K562 (cell line): ENCODE measurements at regions not wholly inside any gene's neighbourhood (a gene's known extent, or its start where the extent isn't known, plus 50 kb on each side); places are given as distances from the start of the nearest gene placed in this dataset.

Source experiments
- ATAC-seq: fragments of 200-7000 bp; cut with Tn5 transposase; 3 replicates; pipeline ENCODE4 v1.9.1; 2020; ENCODE audit warnings: moderate library complexity
- BruUV-seq: library from RNA; stranded (reverse); fragments of 400-500 nt; replicated peaks from 2 replicates; lab custom pipeline; 2021; lab: Mats Ljungman, UMichigan
- CTCF ChIA-PET: fragments of 300-600 bp; formaldehyde crosslinking; extraction: SDS; loops from one replicate; lab custom pipeline; 2021; ENCODE audit warnings: low intra/inter-chr PET ratio; lab: Yijun Ruan, JAX
- POLR2A ChIA-PET: fragments of 300-600, 350-650 bp; sonication (Branson Sonifier 250); formaldehyde crosslinking; extraction: SDS; loops from one replicate; lab custom pipeline; 2021; ENCODE audit warnings: antibody characterized with exemption, inconsistent platforms; lab: Yijun Ruan, JAX
- DNase-seq, 4 experiments: peaks; one replicate each; pipeline versions ENCODE4 v3.0.0 to v3.0.0-alpha.2; 2011 to 2018; ENCODE audit warnings: low spot score in 3 of 4, mixed read lengths in 3 of 4; ENCODE audit errors: extremely low read depth in 1 of 4
- FAIRE-seq: peaks from 2 replicates; lab custom pipeline; 2011; peaks lifted over from hg19 to GRCh38; lab: Jason Lieb, UNC
- H2AFZ ChIP-seq: 2 replicates; pipeline ENCODE4 v1.6.0; 2011; ENCODE audit warnings: low read depth, low read length, control low read depth, inconsistent platforms
- H3K27ac ChIP-seq: fragments of 200-600 bp; 3 replicates; pipeline ENCODE4 v1.8.0; 2011; ENCODE audit warnings: low read depth, mild to moderate bottlenecking, control low read depth, inconsistent platforms, low read length, moderate library complexity, mixed read lengths; ENCODE audit errors: extremely low read depth
- H3K27me3 ChIP-seq, 2 experiments: fragments of 300-600 bp in 1 of 2; 2 replicates in 1 of 2; 3 replicates in 1 of 2; pipeline versions ENCODE4 v1.6.0 to v1.8.0; 2011; ENCODE audit warnings: inconsistent platforms in 2 of 2, low read length in 2 of 2, mild to moderate bottlenecking in 1 of 2, mixed read lengths in 1 of 2, moderate library complexity in 1 of 2; ENCODE audit not compliant: control insufficient read depth in 2 of 2, insufficient read depth in 2 of 2
- H3K36me3 ChIP-seq: fragments of 300-600 bp; 3 replicates; pipeline ENCODE4 v1.8.0; 2011; ENCODE audit warnings: mild to moderate bottlenecking, low read length, inconsistent platforms; ENCODE audit not compliant: control insufficient read depth, insufficient read depth
- H3K4me1 ChIP-seq, 2 experiments: fragments of 200-600 bp in 1 of 2; replicated peaks in 1 of 2; 2 replicates in 1 of 2; 3 replicates in 1 of 2; pipeline versions ENCODE4 v1.5.1 to v1.8.0; 2011; ENCODE audit warnings: inconsistent platforms in 2 of 2, low read length in 2 of 2, mild to moderate bottlenecking in 1 of 2, mixed read lengths in 1 of 2, moderate library complexity in 1 of 2; ENCODE audit not compliant: control insufficient read depth in 2 of 2, insufficient read depth in 2 of 2
- H3K4me2 ChIP-seq: 2 replicates; pipeline ENCODE4 v1.6.1; 2011; ENCODE audit warnings: low read length, control low read depth, inconsistent platforms, mixed read lengths; ENCODE audit not compliant: insufficient read depth
- H3K4me3 ChIP-seq: fragments of 200-600 bp; sonication (generic), shearing (Covaris generic); 2 replicates; pipeline ENCODE4 v1.5.1; 2016; ENCODE audit warnings: control low read depth, inconsistent platforms
- H3K79me2 ChIP-seq: fragments of 200-600 bp; 3 replicates; pipeline ENCODE4 v1.8.0; 2011; ENCODE audit warnings: low read length, inconsistent platforms; ENCODE audit not compliant: control insufficient read depth, insufficient read depth
- H3K9ac ChIP-seq, 2 experiments: 2 replicates each; pipeline versions ENCODE4 v1.6.0 to v1.6.1; 2011; ENCODE audit warnings: low read depth in 2 of 2, low read length in 2 of 2, control low read depth in 1 of 2, inconsistent platforms in 1 of 2, mild to moderate bottlenecking in 1 of 2, mixed read lengths in 1 of 2; ENCODE audit not compliant: insufficient read depth in 1 of 2
- H3K9me1 ChIP-seq: one replicate; pipeline ENCODE4 v1.6.0; 2011; ENCODE audit warnings: inconsistent platforms, mild to moderate bottlenecking, low read length, moderate library complexity; ENCODE audit not compliant: control insufficient read depth, insufficient read depth
- H3K9me3 ChIP-seq: replicated peaks from 2 replicates; pipeline ENCODE4 v1.5.1; 2011; ENCODE audit warnings: low read depth, low read length, inconsistent platforms; ENCODE audit not compliant: control insufficient read depth, insufficient read depth
- H4K20me1 ChIP-seq: replicated peaks from 2 replicates; pipeline ENCODE4 v1.6.1; 2011; ENCODE audit warnings: low read length, inconsistent platforms, mixed read lengths; ENCODE audit not compliant: control insufficient read depth, insufficient read depth
- BHLHE40 ChIP-seq: IDR thresholded peaks from 2 replicates; pipeline ENCODE4 v1.6.1; 2011; ENCODE audit warnings: low read length, improper control_type of control experiment
- CHD4 ChIP-seq: fragments of 200-600 bp; sonication (generic); IDR thresholded peaks from 3 replicates; pipeline ENCODE4 v1.6.1; 2012; ENCODE audit warnings: low read depth, mild to moderate bottlenecking, mixed read lengths, low read length, inconsistent platforms; ENCODE audit not compliant: insufficient read depth, insufficient replicate concordance, poor library complexity, severe bottlenecking
- CXXC5 ChIP-seq: fragments of 250-450 bp; sonication (Bioruptor Pico); IDR thresholded peaks from 2 replicates; pipeline ENCODE4 v1.8.0; 2022; ENCODE audit warnings: inconsistent platforms, mild to moderate bottlenecking, moderate library complexity
- HES1 ChIP-seq: fragments of 450-650 bp; IDR thresholded peaks from 2 replicates; pipeline ENCODE4 v1.6.1; 2016; ENCODE audit warnings: low read depth, mild to moderate bottlenecking, moderate library complexity
- MAZ ChIP-seq, 2 experiments: fragments of 450-650 bp in 1 of 2; sonication (generic) in 1 of 2; formaldehyde crosslinking; IDR thresholded peaks in 1 of 2; conservative IDR thresholded peaks in 1 of 2; 2 replicates each; pipeline versions ENCODE4 v1.4.0 to v1.5.0; 2020; ENCODE audit warnings: mild to moderate bottlenecking in 1 of 2, missing genetic modification reagents in 1 of 2
- MBD2 ChIP-seq: sonication (generic); IDR thresholded peaks from 2 replicates; pipeline ENCODE4 v1.6.1; 2016; ENCODE audit warnings: low read depth, borderline replicate concordance
- MXD1 ChIP-seq: fragments of 250-450 bp; sonication (Bioruptor Pico); IDR thresholded peaks from 2 replicates; pipeline ENCODE4 v1.8.0; 2021; ENCODE audit warnings: borderline replicate concordance, mild to moderate bottlenecking, moderate library complexity; ENCODE audit not compliant: poor library complexity, severe bottlenecking
- NELFE ChIP-seq: IDR thresholded peaks from 2 replicates; pipeline ENCODE4 v1.6.1; 2011; ENCODE audit warnings: mild to moderate bottlenecking; ENCODE audit not compliant: insufficient read depth, insufficient read length
- NFE2L1 ChIP-seq: fragments of 450-650 bp; IDR thresholded peaks from 2 replicates; pipeline ENCODE4 v1.6.1; 2016; ENCODE audit warnings: missing genetic modification characterization, low read depth, mild to moderate bottlenecking, missing compliant biosample characterization, moderate library complexity, borderline replicate concordance
- NRF1 ChIP-seq, 2 experiments: fragments of 450-650 bp; IDR thresholded peaks in 1 of 2; conservative IDR thresholded peaks in 1 of 2; 2 replicates each; pipeline ENCODE4 v1.6.1; 2014; ENCODE audit warnings: mild to moderate bottlenecking in 2 of 2
- NUFIP1 ChIP-seq: fragments of 450-650 bp; IDR thresholded peaks from 2 replicates; pipeline ENCODE4 v1.6.1; 2018; ENCODE audit not compliant: partially characterized antibody
- POLR2AphosphoS5 ChIP-seq: IDR thresholded peaks from 2 replicates; pipeline ENCODE4 v1.6.1; 2011; ENCODE audit warnings: mild to moderate bottlenecking, low read depth, low read length, moderate library complexity; ENCODE audit not compliant: control insufficient read depth, insufficient read depth
- TCF7L2 ChIP-seq: fragments of 150-350 bp; IDR thresholded peaks from 2 replicates; pipeline ENCODE4 v1.6.1; 2016; ENCODE audit warnings: low read depth, mild to moderate bottlenecking, low read length, moderate library complexity
- UBTF ChIP-seq, 2 experiments: IDR thresholded peaks; 2 replicates each; pipeline ENCODE4 v1.6.1; 2012; ENCODE audit warnings: improper control_type of control experiment in 2 of 2, low read depth in 2 of 2, low read length in 2 of 2, borderline replicate concordance in 1 of 2
- ZBTB17 ChIP-seq: fragments of 450-650 bp; formaldehyde crosslinking; IDR thresholded peaks from 2 replicates; pipeline ENCODE4 v1.4.0; 2020; ENCODE audit warnings: mild to moderate bottlenecking
- ZC3H8 ChIP-seq: fragments of 450-650 bp; IDR thresholded peaks from 2 replicates; pipeline ENCODE4 v1.6.1; 2017
- ZNF436 ChIP-seq: fragments of 250-450, 450-650 bp; sonication (Bioruptor Pico); formaldehyde crosslinking; IDR thresholded peaks from 2 replicates; pipeline ENCODE4 v1.7.0; 2020; ENCODE audit warnings: mild to moderate bottlenecking
- WGBS: fragments of 100-300 bp; shearing (Covaris generic); methylation state at CpG from one replicate; pipeline ENCODE4 v1.1.6; 2016; ENCODE audit warnings: low coverage, mixed read lengths; ENCODE audit not compliant: insufficient coverage; ENCODE audit errors: missing lambda C conversion rate; 5-methylcytosine and 5-hydroxymethylcytosine counted together
- in situ Hi-C: fragments of 300-500 bp; cut with MboI; formaldehyde crosslinking; loops from 4 replicates; pipeline ENCODE4 v1.15.0; 2018; ENCODE audit warnings: inconsistent platforms, mixed read lengths
- intact Hi-C: fragments of 100-400 bp; cut with micrococcal nuclease; formaldehyde crosslinking; loops from 2 replicates; pipeline ENCODE4 v1.14.2; 2022

DNA sequence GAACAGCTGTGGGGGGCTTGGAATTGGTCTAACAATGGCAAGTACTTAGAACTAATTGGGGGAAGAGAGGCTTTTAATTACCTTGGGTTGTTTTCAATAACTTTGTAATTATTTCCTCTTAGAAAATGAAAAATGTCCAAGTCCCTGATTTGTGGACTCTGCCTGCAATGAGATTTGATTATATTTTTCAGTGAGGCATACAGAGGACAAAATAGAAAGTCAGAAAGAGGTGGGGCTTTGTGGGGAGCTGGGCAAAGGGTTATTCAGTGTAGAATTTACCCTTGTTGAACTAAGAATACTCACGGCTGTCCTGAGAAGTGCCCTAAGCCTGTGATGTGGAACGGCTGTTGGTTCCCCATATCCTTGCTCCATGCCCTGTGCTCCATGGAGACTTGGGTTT is 153.0 kb downstream of the ICE1 start:
- H3K4me3 ChIP-seq = no peak overlapping the region
- TF ChIP-seq NUFIP1 = no peak
- TF ChIP-seq CXXC5 (CRISPR knock-in tag) = no peak
- no peak for TF ChIP-seq POLR2AphosphoS5
- TF ChIP-seq NRF1 (conservative IDR thresholded peaks at IDR 0.05 in 1 of 2, IDR thresholded peaks at IDR 0.05 in 1 of 2) = no peak
- TF ChIP-seq NFE2L1 = no peak
- TF ChIP-seq ZNF436 = no peak
- TF ChIP-seq CHD4 = no peak
- no peak for TF ChIP-seq MXD1 (CRISPR knock-in tag)
- TF ChIP-seq UBTF (IDR thresholded peaks at IDR 0.05; ENCODE audit: borderline replicate concordance in 1 of 2, low read depth in 2 of 2, low read length in 2 of 2) = no peak
- TF ChIP-seq ZC3H8 = no peak
- no peak for TF ChIP-seq MAZ (CRISPR knock-in tag; conservative IDR thresholded peaks at IDR 0.05 in 1 of 2, IDR thresholded peaks at IDR 0.05 in 1 of 2)
- TF ChIP-seq BHLHE40 = no peak
- TF ChIP-seq HES1 = no peak
- TF ChIP-seq NELFE = no peak
- no peak for TF ChIP-seq TCF7L2
- TF ChIP-seq MBD2 = no peak
- TF ChIP-seq ZBTB17 (CRISPR knock-in tag) = no peak
- DNase-seq = no peak
- no peaks in the 10 kb centered on the region for H3K9me1 ChIP-seq
- WGBS = 0% methylated on average over 2 of the region's 2 CpGs
- no peaks in the 10 kb centered on the region for H3K9me3 ChIP-seq
- POLR2A ChIA-PET = no interaction called here
- no peak overlapping the region for H2AFZ ChIP-seq
- H3K4me2 ChIP-seq = no peak overlapping the region
- no peak for FAIRE-seq
- ATAC-seq = no peak
- no peak overlapping the region for H3K27ac ChIP-seq
- H4K20me1 ChIP-seq = no peaks in the 10 kb centered on the region; the same call in 1 of the 2 replicates
- BruUV-seq = no TSS peak
- no peaks in the 10 kb centered on the region for H3K79me2 ChIP-seq
- intact Hi-C loops (no loop called here), in situ Hi-C loops (no loop called here)
- H3K36me3 ChIP-seq = no peaks in the 10 kb centered on the region
- H3K27me3 ChIP-seq = peaks cover 17 to 39% of the 10 kb centered on the region in 2 experiments; a peak in 4 of 5 replicates
- no peak overlapping the region for H3K9ac ChIP-seq
- H3K4me1 ChIP-seq = no peaks in the 10 kb centered on the region; a peak in 1 of 5 replicates
- CTCF ChIA-PET = no interaction called here
